ENCODE measurements at regions not wholly inside any gene's neighbourhood (a gene's known extent, or its start where the extent isn't known, plus 50 kb on each side); places are given as distances from the start of the nearest gene placed in this dataset.

DNA sequence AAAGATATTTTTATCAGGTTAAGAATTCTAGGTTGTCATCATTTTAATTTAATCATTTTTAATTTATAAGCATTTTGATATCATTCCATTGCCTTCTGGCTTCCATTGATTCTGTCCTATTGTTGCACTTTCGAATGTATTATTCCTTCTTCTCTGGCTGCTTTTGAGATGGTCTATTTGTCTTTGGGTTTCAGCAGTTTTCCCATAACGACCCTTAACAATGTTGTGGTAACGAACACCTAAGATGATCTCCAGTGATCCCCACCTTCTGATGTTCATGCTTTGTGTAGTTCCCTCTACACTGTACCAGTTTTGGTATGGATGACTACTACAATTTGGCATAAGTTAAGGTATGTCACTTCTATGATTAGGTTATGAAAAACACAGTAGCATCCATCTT is 59.9 kb downstream of the MINAR1 start:
- TF ChIP-seq MAX (IDR thresholded peaks at IDR 0.05), result no peak
- TF ChIP-seq TEAD4 (IDR thresholded peaks at IDR 0.05), result no peak
- TF ChIP-seq TAF1 (IDR thresholded peaks at IDR 0.05; ENCODE audit: low read depth), result no peak
- TF ChIP-seq, protein P1, sequence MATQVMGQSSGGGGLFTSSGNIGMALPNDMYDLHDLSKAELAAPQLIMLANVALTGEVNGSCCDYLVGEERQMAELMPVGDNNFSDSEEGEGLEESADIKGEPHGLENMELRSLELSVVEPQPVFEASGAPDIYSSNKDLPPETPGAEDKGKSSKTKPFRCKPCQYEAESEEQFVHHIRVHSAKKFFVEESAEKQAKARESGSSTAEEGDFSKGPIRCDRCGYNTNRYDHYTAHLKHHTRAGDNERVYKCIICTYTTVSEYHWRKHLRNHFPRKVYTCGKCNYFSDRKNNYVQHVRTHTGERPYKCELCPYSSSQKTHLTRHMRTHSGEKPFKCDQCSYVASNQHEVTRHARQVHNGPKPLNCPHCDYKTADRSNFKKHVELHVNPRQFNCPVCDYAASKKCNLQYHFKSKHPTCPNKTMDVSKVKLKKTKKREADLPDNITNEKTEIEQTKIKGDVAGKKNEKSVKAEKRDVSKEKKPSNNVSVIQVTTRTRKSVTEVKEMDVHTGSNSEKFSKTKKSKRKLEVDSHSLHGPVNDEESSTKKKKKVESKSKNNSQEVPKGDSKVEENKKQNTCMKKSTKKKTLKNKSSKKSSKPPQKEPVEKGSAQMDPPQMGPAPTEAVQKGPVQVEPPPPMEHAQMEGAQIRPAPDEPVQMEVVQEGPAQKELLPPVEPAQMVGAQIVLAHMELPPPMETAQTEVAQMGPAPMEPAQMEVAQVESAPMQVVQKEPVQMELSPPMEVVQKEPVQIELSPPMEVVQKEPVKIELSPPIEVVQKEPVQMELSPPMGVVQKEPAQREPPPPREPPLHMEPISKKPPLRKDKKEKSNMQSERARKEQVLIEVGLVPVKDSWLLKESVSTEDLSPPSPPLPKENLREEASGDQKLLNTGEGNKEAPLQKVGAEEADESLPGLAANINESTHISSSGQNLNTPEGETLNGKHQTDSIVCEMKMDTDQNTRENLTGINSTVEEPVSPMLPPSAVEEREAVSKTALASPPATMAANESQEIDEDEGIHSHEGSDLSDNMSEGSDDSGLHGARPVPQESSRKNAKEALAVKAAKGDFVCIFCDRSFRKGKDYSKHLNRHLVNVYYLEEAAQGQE (IDR thresholded peaks at IDR 0.05; ENCODE audit: low read depth), result no peak
- no peak for TF ChIP-seq CEBPB (IDR thresholded peaks at IDR 0.05)
- TF ChIP-seq RAD21 (IDR thresholded peaks at IDR 0.05; ENCODE audit: low read depth), result no peak
- no peak for TF ChIP-seq EGR1 (IDR thresholded peaks at IDR 0.05)

Measured in Ishikawa (cell line).